ENCODE measurements at regions not wholly inside any gene's neighbourhood (a gene's known extent, or its start where the extent isn't known, plus 50 kb on each side); places are given as distances from the start of the nearest gene placed in this dataset.

- Histone ChIP-seq H3K4me3 (ENCODE audit: control insufficient read depth in 2 of 3, extremely low read depth in 1 of 3, insufficient read depth in 2 of 3, low read depth in 1 of 3, low read length in 3 of 3) (no peak overlapping the region), H4K20me1 (ENCODE audit: control insufficient read depth, extremely low read depth, insufficient read depth, low read length) (no peaks in the 10 kb centered on the region), H3K4me1 (ENCODE audit: control insufficient read depth, extremely low read depth, insufficient read depth, low read length) (peaks cover 9% of the 10 kb centered on the region), H3K79me2 (ENCODE audit: control insufficient read depth, insufficient read depth, low read length) (no peaks in the 10 kb centered on the region), H3K4me2 (ENCODE audit: control insufficient read depth, extremely low read depth, insufficient read depth, low read depth, low read length) (no peak overlapping the region), H3K36me3 (ENCODE audit: control insufficient read depth in 2 of 2, extremely low read depth in 1 of 2, insufficient read depth in 2 of 2, low read length in 2 of 2) (no peaks in the 10 kb centered on the region), H3K9me3 (ENCODE audit: control insufficient read depth, low read depth, low read length) (no peaks in the 10 kb centered on the region), H3K27me3 (ENCODE audit: control insufficient read depth, extremely low read depth, insufficient read depth, low read length) (peaks cover 12% of the 10 kb centered on the region), H3K9me1 (ENCODE audit: control insufficient read depth, extremely low read depth, insufficient read depth, low read length) (no peaks in the 10 kb centered on the region), H2AFZ (ENCODE audit: control insufficient read depth, low read length) (no peak overlapping the region), H3K9ac (ENCODE audit: control insufficient read depth, extremely low read depth, insufficient read depth, low read length) (no peak overlapping the region), H3K27ac (ENCODE audit: control insufficient read depth, insufficient read depth, low read length) (no peak overlapping the region)
- dilution Hi-C loops (cut with MboI; ENCODE audit: extremely low pct_ligation_motif_present, low sequenced_read_pairs), result no loop called here
- FAIRE-seq (no peak), DNase-seq (ENCODE audit: low read depth, low spot score) (no peak)
- TF ChIP-seq CTCF (optimal IDR thresholded peaks at IDR 0.05 in 1 of 3, IDR thresholded peaks at IDR 0.05 in 1 of 3, conservative IDR thresholded peaks at IDR 0.05 in 1 of 3; ENCODE audit: extremely low read depth in 1 of 3, insufficient read depth in 2 of 3, low read length in 3 of 3) (no peak), EZH2 (IDR thresholded peaks at IDR 0.05; ENCODE audit: low read length) (no peak)
Measured at GRCh38 chr10:42953684-42954674, 122.9 kb upstream of the RET start.

- Histone ChIP-seq H3K9me3 (ENCODE audit: control insufficient read depth, low read depth, low read length) (no peaks in the 10 kb centered on the region), H3K36me3 (ENCODE audit: control insufficient read depth in 2 of 2, extremely low read depth in 1 of 2, insufficient read depth in 2 of 2, low read length in 2 of 2) (no peaks in the 10 kb centered on the region), H3K9ac (ENCODE audit: control insufficient read depth, extremely low read depth, insufficient read depth, low read length) (no peak overlapping the region), H4K20me1 (ENCODE audit: control insufficient read depth, extremely low read depth, insufficient read depth, low read length) (no peaks in the 10 kb centered on the region), H3K4me2 (ENCODE audit: control insufficient read depth, extremely low read depth, insufficient read depth, low read depth, low read length) (no peak overlapping the region), H3K27me3 (ENCODE audit: control insufficient read depth, extremely low read depth, insufficient read depth, low read length) (peaks cover 12% of the 10 kb centered on the region), H3K79me2 (ENCODE audit: control insufficient read depth, insufficient read depth, low read length) (no peaks in the 10 kb centered on the region), H2AFZ (ENCODE audit: control insufficient read depth, low read length) (no peak overlapping the region), H3K27ac (ENCODE audit: control insufficient read depth, insufficient read depth, low read length) (no peak overlapping the region), H3K4me1 (ENCODE audit: control insufficient read depth, extremely low read depth, insufficient read depth, low read length) (peaks cover 9% of the 10 kb centered on the region), H3K9me1 (ENCODE audit: control insufficient read depth, extremely low read depth, insufficient read depth, low read length) (no peaks in the 10 kb centered on the region), H3K4me3 (ENCODE audit: control insufficient read depth in 2 of 3, extremely low read depth in 1 of 3, insufficient read depth in 2 of 3, low read depth in 1 of 3, low read length in 3 of 3) (no peak overlapping the region)
- no peak for FAIRE-seq
- no peak for DNase-seq (ENCODE audit: low read depth, low spot score)
- dilution Hi-C loops (cut with MboI; ENCODE audit: extremely low pct_ligation_motif_present, low sequenced_read_pairs), result no loop called here
- TF ChIP-seq EZH2 (IDR thresholded peaks at IDR 0.05; ENCODE audit: low read length) (no peak), CTCF (optimal IDR thresholded peaks at IDR 0.05 in 1 of 3, IDR thresholded peaks at IDR 0.05 in 1 of 3, conservative IDR thresholded peaks at IDR 0.05 in 1 of 3; ENCODE audit: extremely low read depth in 1 of 3, insufficient read depth in 2 of 3, low read length in 3 of 3) (no peak)
Measured at GRCh38 chr10:42954766-42955492, 121.9 kb upstream of the RET start.
